Loucy (cell line): ENCODE measurements at regions not wholly inside any gene's neighbourhood (a gene's known extent, or its start where the extent isn't known, plus 50 kb on each side); places are given as distances from the start of the nearest gene placed in this dataset.

Experiments
- H2AFZ ChIP-seq: fragments of 200-600 bp; sonication (generic); 2 replicates; pipeline ENCODE4 v1.6.0; 2016; ENCODE audit warnings: antibody characterized with exemption, mild to moderate bottlenecking, low read length, moderate library complexity
- H3F3A ChIP-seq: fragments of 200-600 bp; 2 replicates; pipeline ENCODE4 v1.6.0; 2016; ENCODE audit warnings: antibody characterized with exemption, low read depth, mild to moderate bottlenecking
- H3K27me3 ChIP-seq: fragments of 200-600 bp; sonication (generic); 2 replicates; pipeline ENCODE4 v1.6.1; 2014; ENCODE audit warnings: low read length, mild to moderate bottlenecking; ENCODE audit not compliant: insufficient read depth, poor library complexity, severe bottlenecking
- H3K36me3 ChIP-seq: fragments of 200-600 bp; sonication (generic); 2 replicates; pipeline ENCODE4 v1.6.1; 2016; ENCODE audit warnings: low read length; ENCODE audit not compliant: insufficient read depth
- H3K4me1 ChIP-seq: fragments of 200-600 bp; sonication (generic); 2 replicates; pipeline ENCODE4 v1.5.1; 2014; ENCODE audit warnings: low read length, mild to moderate bottlenecking; ENCODE audit not compliant: insufficient read depth, poor library complexity, severe bottlenecking
- H3K4me2 ChIP-seq: fragments of 200-600 bp; sonication (generic); 2 replicates; pipeline ENCODE4 v1.6.0; 2014; ENCODE audit warnings: antibody characterized with exemption, low read length, low read depth, mild to moderate bottlenecking; ENCODE audit not compliant: poor library complexity, severe bottlenecking
- H3K4me3 ChIP-seq: fragments of 200-600 bp; sonication (generic); 2 replicates; pipeline ENCODE4 v1.5.1; 2014; ENCODE audit warnings: low read length, mild to moderate bottlenecking, mixed read lengths; ENCODE audit not compliant: poor library complexity, severe bottlenecking
- H3K79me2 ChIP-seq: fragments of 200-600 bp; sonication (generic); 2 replicates; pipeline ENCODE4 v1.6.1; 2014; ENCODE audit warnings: low read length; ENCODE audit not compliant: insufficient read depth
- H3K9ac ChIP-seq: fragments of 200-600 bp; sonication (generic); 2 replicates; pipeline ENCODE4 v1.6.0; 2014; ENCODE audit warnings: mild to moderate bottlenecking, low read depth, low read length, moderate library complexity; ENCODE audit not compliant: poor library complexity, severe bottlenecking
- H3K9me2 ChIP-seq: fragments of 200-600 bp; sonication (generic); replicated peaks from 2 replicates; pipeline ENCODE4 v1.6.1; 2016; ENCODE audit warnings: low read depth, low read length, mixed read lengths
- H3K9me3 ChIP-seq: fragments of 200-600 bp; sonication (generic); 2 replicates; pipeline ENCODE4 v1.6.1; 2014; ENCODE audit warnings: mild to moderate bottlenecking, antibody characterized with exemption, low read length, low read depth; ENCODE audit not compliant: insufficient read depth
- H4K20me1 ChIP-seq: fragments of 200-600 bp; sonication (generic); 2 replicates; pipeline ENCODE4 v1.6.0; 2014; ENCODE audit warnings: antibody characterized with exemption, low read length, mild to moderate bottlenecking; ENCODE audit not compliant: insufficient read depth, poor library complexity, severe bottlenecking
- EZH2phosphoT487 ChIP-seq: fragments of 200-600 bp; IDR thresholded peaks from 2 replicates; pipeline ENCODE4 v1.6.1; 2018; ENCODE audit warnings: antibody characterized with exemption, mild to moderate bottlenecking, moderate library complexity, borderline replicate concordance
- TF ChIP-seq, protein P1 (sequence below): fragments of 200-600 bp; sonication (generic); conservative IDR thresholded peaks from 2 replicates; pipeline ENCODE4 v1.5.1; 2014; ENCODE audit warnings: mild to moderate bottlenecking, antibody characterized with exemption, low read length

DNA sequence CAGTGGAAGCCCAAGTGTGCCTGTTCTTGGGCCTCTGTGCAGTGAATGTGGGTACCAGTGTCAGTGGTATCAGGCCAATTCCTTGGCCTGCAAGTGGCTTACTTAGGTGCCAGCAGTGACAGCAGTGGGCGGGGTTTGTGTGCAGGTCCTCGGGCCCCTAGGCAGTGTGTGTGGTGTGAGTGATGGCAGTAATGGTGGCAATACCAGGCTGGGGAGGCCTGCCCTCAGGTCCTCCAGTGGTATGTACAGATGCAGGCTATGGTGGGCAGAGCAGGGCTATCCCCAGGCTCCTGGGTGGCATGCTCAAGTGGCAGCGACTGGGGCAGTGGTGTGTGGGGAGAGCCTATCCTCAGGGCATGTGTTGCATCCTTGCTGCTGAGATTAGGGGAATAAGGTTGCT, 379.7 kb downstream of the SQOR start:
- Histone ChIP-seq H3K79me2 (no peaks in the 10 kb centered on the region), H3K9ac (no peak overlapping the region), H3K4me2 (no peak overlapping the region), H3K4me3 (no peak overlapping the region), H3K27me3 (no peaks in the 10 kb centered on the region), H2AFZ (no peak overlapping the region), H3F3A (no peaks in the 10 kb centered on the region), H3K36me3 (no peaks in the 10 kb centered on the region), H3K4me1 (no peaks in the 10 kb centered on the region), H3K9me3 (no peaks in the 10 kb centered on the region; the same call in 1 of the 2 replicates), H4K20me1 (no peaks in the 10 kb centered on the region), H3K9me2 (no peaks in the 10 kb centered on the region)
- TF ChIP-seq, protein P1, sequence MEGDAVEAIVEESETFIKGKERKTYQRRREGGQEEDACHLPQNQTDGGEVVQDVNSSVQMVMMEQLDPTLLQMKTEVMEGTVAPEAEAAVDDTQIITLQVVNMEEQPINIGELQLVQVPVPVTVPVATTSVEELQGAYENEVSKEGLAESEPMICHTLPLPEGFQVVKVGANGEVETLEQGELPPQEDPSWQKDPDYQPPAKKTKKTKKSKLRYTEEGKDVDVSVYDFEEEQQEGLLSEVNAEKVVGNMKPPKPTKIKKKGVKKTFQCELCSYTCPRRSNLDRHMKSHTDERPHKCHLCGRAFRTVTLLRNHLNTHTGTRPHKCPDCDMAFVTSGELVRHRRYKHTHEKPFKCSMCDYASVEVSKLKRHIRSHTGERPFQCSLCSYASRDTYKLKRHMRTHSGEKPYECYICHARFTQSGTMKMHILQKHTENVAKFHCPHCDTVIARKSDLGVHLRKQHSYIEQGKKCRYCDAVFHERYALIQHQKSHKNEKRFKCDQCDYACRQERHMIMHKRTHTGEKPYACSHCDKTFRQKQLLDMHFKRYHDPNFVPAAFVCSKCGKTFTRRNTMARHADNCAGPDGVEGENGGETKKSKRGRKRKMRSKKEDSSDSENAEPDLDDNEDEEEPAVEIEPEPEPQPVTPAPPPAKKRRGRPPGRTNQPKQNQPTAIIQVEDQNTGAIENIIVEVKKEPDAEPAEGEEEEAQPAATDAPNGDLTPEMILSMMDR, result no peak
- no peak for TF ChIP-seq EZH2phosphoT487

DNA sequence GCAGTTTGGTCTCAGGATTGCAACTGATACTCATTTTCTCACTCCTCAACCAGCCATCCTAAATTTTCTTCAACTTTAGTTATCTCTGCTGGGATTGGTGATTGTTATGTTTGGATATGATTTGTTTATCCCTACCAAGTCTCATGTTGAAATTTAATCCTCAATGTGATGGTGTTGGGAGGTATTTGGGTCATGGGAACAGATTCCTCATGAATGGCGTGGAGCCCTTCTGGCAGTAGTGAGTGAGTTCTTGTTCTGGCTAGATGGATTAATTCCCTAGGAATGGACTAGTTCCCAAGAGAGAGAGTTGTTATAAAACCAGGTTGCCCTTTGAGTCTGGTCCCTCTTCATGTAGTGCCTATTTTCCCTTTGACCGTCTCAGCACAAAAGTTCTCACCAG, 399.9 kb downstream of the SQOR start:
- Histone ChIP-seq H3K9me3 (no peaks in the 10 kb centered on the region), H3K4me3 (no peak overlapping the region), H3K4me2 (no peak overlapping the region), H4K20me1 (no peaks in the 10 kb centered on the region), H3K36me3 (no peaks in the 10 kb centered on the region), H3F3A (no peaks in the 10 kb centered on the region), H3K9me2 (no peaks in the 10 kb centered on the region), H2AFZ (no peak overlapping the region), H3K27me3 (no peaks in the 10 kb centered on the region), H3K9ac (no peak overlapping the region), H3K4me1 (peaks cover 7% of the 10 kb centered on the region), H3K79me2 (no peaks in the 10 kb centered on the region)
- TF ChIP-seq, protein P1, result no peak
- no peak for TF ChIP-seq EZH2phosphoT487

DNA sequence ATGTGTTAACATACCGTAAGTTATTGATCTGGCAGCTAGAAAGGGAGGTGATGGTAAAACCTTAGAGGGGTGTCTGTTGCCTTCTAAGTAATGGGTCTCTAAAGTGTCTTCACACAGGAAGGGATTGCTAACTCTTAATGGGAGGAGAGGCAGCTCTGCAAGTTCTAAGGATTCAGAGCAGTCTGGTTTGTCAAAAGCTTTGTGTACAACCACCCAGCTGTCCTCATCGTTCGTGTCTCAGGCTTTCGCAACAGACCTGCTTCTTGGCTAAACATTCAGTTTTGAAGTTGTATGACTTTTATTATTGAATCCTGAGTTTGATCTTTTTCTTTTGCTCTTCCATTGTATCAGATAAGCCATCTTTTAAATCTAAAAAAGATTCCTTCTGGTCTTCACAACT, 404.9 kb downstream of the SQOR start:
- H3K79me2 ChIP-seq, result no peaks in the 10 kb centered on the region
- no peaks in the 10 kb centered on the region for H4K20me1 ChIP-seq
- no peaks in the 10 kb centered on the region for H3K9me3 ChIP-seq
- no peak overlapping the region for H3K9ac ChIP-seq
- H3K4me2 ChIP-seq, result no peak overlapping the region
- TF ChIP-seq EZH2phosphoT487, result no peak
- TF ChIP-seq, protein P1, result no peak
- H3F3A ChIP-seq, result no peaks in the 10 kb centered on the region
- H3K4me3 ChIP-seq, result no peak overlapping the region
- no peaks in the 10 kb centered on the region for H3K36me3 ChIP-seq
- H3K27me3 ChIP-seq, result no peaks in the 10 kb centered on the region
- H3K9me2 ChIP-seq, result no peaks in the 10 kb centered on the region
- no peak overlapping the region for H2AFZ ChIP-seq
- H3K4me1 ChIP-seq, result peaks cover 7% of the 10 kb centered on the region
